K562 (cell line): ENCODE measurements at regions not wholly inside any gene's neighbourhood (a gene's known extent, or its start where the extent isn't known, plus 50 kb on each side); places are given as distances from the start of the nearest gene placed in this dataset.

Experiments used
- CBX2 ChIP-seq: fragments of 200-600 bp; sonication (generic); IDR thresholded peaks from one replicate; pipeline ENCODE4 v1.6.1; 2012; ENCODE audit warnings: mild to moderate bottlenecking, low read length, inconsistent platforms; ENCODE audit not compliant: insufficient read depth, poor library complexity, severe bottlenecking
- CXXC5 ChIP-seq: fragments of 250-450 bp; sonication (Bioruptor Pico); IDR thresholded peaks from 2 replicates; pipeline ENCODE4 v1.8.0; 2022; ENCODE audit warnings: inconsistent platforms, mild to moderate bottlenecking, moderate library complexity
- E2F4 ChIP-seq: sonication (generic); formaldehyde crosslinking; IDR thresholded peaks from 2 replicates; pipeline ENCODE4 v1.8.0; 2022; ENCODE audit warnings: mild to moderate bottlenecking, low read depth, missing genetic modification reagents
- E2F8 ChIP-seq: fragments of 450-650 bp; IDR thresholded peaks from 2 replicates; pipeline ENCODE4 v1.7.1; 2018; ENCODE audit warnings: mild to moderate bottlenecking, low read depth; ENCODE audit not compliant: partially characterized antibody
- EWSR1 ChIP-seq: fragments of 450-650 bp; IDR thresholded peaks from 2 replicates; pipeline ENCODE4 v1.6.1; 2018; ENCODE audit warnings: borderline replicate concordance, mild to moderate bottlenecking, low read depth, moderate library complexity; ENCODE audit not compliant: partially characterized antibody
- FOXJ2 ChIP-seq: fragments of 200-800 bp; sonication (Bioruptor generic); IDR thresholded peaks from 2 replicates; pipeline ENCODE4 v1.6.1; 2016; ENCODE audit warnings: missing genetic modification characterization, missing compliant biosample characterization
- KAT8 ChIP-seq: fragments of 450-650 bp; IDR thresholded peaks from 2 replicates; pipeline ENCODE4 v1.6.1; 2016; ENCODE audit warnings: low read depth, mild to moderate bottlenecking
- KLF16 ChIP-seq: IDR thresholded peaks from 2 replicates; pipeline ENCODE4 v1.6.1; 2016; ENCODE audit warnings: antibody characterized with exemption
- MIER1 ChIP-seq: fragments of 450-650 bp; IDR thresholded peaks from 2 replicates; pipeline ENCODE4 v1.6.1; 2016; ENCODE audit warnings: antibody characterized with exemption, mild to moderate bottlenecking, low read depth
- NCOA1 ChIP-seq: fragments of 450-650 bp; IDR thresholded peaks from 2 replicates; pipeline ENCODE4 v1.6.1; 2016; ENCODE audit warnings: low read depth
- NFIX ChIP-seq: fragments of 250-450 bp; sonication (Bioruptor Pico); IDR thresholded peaks from 2 replicates; pipeline ENCODE4 v1.4.0; 2020; ENCODE audit warnings: low read depth, mild to moderate bottlenecking, moderate library complexity
- POLR2B ChIP-seq: fragments of 450-650 bp; IDR thresholded peaks from 2 replicates; pipeline ENCODE4 v1.6.1; 2018; ENCODE audit warnings: low read depth; ENCODE audit not compliant: partially characterized antibody
- RBM17 ChIP-seq: fragments of 200-400 bp; formaldehyde crosslinking; IDR thresholded peaks from 2 replicates; pipeline ENCODE4 v1.6.1; 2017; ENCODE audit warnings: low read depth, mild to moderate bottlenecking, low read length, borderline replicate concordance
- TCFL5 ChIP-seq: fragments of 250-450 bp; sonication (Bioruptor Pico); conservative IDR thresholded peaks from 2 replicates; pipeline ENCODE4 v1.6.1; 2021; ENCODE audit warnings: mild to moderate bottlenecking, moderate library complexity, matching md5 sums
- WHSC1 ChIP-seq: IDR thresholded peaks from one replicate; pipeline ENCODE4 v1.6.1; 2012; ENCODE audit warnings: low read length, control low read depth, inconsistent platforms
- ZNF324 ChIP-seq: fragments of 250-450 bp; sonication (Bioruptor Pico); IDR thresholded peaks from 2 replicates; pipeline ENCODE4 v1.4.0; 2020; ENCODE audit warnings: mild to moderate bottlenecking
- TF ChIP-seq, protein P1 (sequence below): fragments of 450-650 bp; IDR thresholded peaks from 2 replicates; pipeline ENCODE4 v1.7.0; 2016; ENCODE audit warnings: borderline replicate concordance
- TF ChIP-seq, protein P2 (sequence below): sonication (generic); formaldehyde crosslinking; IDR thresholded peaks from 2 replicates; pipeline ENCODE4 v1.8.0; 2023; ENCODE audit warnings: missing genetic modification reagents, mild to moderate bottlenecking, borderline replicate concordance

DNA sequence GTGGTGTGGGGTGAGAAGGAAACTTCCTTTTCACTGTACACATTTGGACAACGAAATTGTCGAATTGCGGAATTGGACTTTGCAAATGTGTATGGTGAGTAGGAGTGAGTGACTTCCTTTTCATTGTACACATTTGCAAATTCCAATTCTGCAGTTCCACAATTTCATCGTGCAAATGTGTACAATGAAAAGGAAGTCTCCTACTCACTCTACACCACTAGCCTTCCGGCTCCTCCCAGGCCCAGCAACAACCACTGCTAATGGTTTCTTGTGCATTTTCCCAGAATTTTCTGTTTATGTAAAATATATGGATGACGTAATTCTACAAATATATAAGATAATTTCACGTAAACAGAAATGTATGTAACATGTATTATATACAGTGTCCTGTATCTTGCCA, 118.5 kb downstream of the ARL4A start (continued):
- no peak for TF ChIP-seq CBX2
- no peak for TF ChIP-seq TCFL5 (CRISPR knock-in tag)
- TF ChIP-seq, protein P1, sequence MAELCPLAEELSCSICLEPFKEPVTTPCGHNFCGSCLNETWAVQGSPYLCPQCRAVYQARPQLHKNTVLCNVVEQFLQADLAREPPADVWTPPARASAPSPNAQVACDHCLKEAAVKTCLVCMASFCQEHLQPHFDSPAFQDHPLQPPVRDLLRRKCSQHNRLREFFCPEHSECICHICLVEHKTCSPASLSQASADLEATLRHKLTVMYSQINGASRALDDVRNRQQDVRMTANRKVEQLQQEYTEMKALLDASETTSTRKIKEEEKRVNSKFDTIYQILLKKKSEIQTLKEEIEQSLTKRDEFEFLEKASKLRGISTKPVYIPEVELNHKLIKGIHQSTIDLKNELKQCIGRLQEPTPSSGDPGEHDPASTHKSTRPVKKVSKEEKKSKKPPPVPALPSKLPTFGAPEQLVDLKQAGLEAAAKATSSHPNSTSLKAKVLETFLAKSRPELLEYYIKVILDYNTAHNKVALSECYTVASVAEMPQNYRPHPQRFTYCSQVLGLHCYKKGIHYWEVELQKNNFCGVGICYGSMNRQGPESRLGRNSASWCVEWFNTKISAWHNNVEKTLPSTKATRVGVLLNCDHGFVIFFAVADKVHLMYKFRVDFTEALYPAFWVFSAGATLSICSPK, result no peak
- no peak for TF ChIP-seq KAT8
- TF ChIP-seq CXXC5 (CRISPR knock-in tag), result peak; percentile 39
- no peak for TF ChIP-seq ZNF324
- no peak for TF ChIP-seq MIER1
- no peak for TF ChIP-seq FOXJ2 (tag)
- no peak for TF ChIP-seq EWSR1
- TF ChIP-seq KLF16, result no peak
- TF ChIP-seq, protein P2, sequence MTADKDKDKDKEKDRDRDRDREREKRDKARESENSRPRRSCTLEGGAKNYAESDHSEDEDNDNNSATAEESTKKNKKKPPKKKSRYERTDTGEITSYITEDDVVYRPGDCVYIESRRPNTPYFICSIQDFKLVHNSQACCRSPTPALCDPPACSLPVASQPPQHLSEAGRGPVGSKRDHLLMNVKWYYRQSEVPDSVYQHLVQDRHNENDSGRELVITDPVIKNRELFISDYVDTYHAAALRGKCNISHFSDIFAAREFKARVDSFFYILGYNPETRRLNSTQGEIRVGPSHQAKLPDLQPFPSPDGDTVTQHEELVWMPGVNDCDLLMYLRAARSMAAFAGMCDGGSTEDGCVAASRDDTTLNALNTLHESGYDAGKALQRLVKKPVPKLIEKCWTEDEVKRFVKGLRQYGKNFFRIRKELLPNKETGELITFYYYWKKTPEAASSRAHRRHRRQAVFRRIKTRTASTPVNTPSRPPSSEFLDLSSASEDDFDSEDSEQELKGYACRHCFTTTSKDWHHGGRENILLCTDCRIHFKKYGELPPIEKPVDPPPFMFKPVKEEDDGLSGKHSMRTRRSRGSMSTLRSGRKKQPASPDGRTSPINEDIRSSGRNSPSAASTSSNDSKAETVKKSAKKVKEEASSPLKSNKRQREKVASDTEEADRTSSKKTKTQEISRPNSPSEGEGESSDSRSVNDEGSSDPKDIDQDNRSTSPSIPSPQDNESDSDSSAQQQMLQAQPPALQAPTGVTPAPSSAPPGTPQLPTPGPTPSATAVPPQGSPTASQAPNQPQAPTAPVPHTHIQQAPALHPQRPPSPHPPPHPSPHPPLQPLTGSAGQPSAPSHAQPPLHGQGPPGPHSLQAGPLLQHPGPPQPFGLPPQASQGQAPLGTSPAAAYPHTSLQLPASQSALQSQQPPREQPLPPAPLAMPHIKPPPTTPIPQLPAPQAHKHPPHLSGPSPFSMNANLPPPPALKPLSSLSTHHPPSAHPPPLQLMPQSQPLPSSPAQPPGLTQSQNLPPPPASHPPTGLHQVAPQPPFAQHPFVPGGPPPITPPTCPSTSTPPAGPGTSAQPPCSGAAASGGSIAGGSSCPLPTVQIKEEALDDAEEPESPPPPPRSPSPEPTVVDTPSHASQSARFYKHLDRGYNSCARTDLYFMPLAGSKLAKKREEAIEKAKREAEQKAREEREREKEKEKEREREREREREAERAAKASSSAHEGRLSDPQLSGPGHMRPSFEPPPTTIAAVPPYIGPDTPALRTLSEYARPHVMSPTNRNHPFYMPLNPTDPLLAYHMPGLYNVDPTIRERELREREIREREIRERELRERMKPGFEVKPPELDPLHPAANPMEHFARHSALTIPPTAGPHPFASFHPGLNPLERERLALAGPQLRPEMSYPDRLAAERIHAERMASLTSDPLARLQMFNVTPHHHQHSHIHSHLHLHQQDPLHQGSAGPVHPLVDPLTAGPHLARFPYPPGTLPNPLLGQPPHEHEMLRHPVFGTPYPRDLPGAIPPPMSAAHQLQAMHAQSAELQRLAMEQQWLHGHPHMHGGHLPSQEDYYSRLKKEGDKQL (CRISPR knock-in tag), result no peak
- TF ChIP-seq E2F8, result no peak
- no peak for TF ChIP-seq POLR2B
- TF ChIP-seq NFIX (CRISPR knock-in tag), result 0 out of 2 replicates have a peak, but pooled peaks have one; percentile 8
- TF ChIP-seq RBM17, result no peak
- no peak for TF ChIP-seq NCOA1
- TF ChIP-seq WHSC1, result no peak
- no peak for TF ChIP-seq E2F4 (CRISPR knock-in tag)
